Hepatocyte (in vitro differentiated cells): ENCODE measurements at regions not wholly inside any gene's neighbourhood (a gene's known extent, or its start where the extent isn't known, plus 50 kb on each side); places are given as distances from the start of the nearest gene placed in this dataset.
"Not testable (repeated sequence)": the region's sequence is repeated elsewhere in the genome, so short reads cannot be mapped to it uniquely, and the experiment has no call there.

Source experiments
- EZH2 ChIP-seq: fragments of 200-600 bp; sonication (generic); IDR thresholded peaks from 2 replicates; pipeline ENCODE4 v1.6.1; 2016; ENCODE audit warnings: antibody characterized with exemption, mild to moderate bottlenecking, borderline replicate concordance
- EZH2phosphoT487 ChIP-seq: fragments of 200-600 bp; sonication (generic); IDR thresholded peaks from one replicate; pipeline ENCODE4 v1.6.1; 2018; ENCODE audit warnings: antibody characterized with exemption, mild to moderate bottlenecking, low read depth, moderate library complexity; ENCODE audit not compliant: unreplicated experiment, severe bottlenecking
- TF ChIP-seq, protein P1 (sequence below): fragments of 200-600 bp; sonication (generic); IDR thresholded peaks from 2 replicates; pipeline ENCODE4 v1.5.1; 2016; ENCODE audit warnings: antibody characterized with exemption, mild to moderate bottlenecking; ENCODE audit not compliant: poor library complexity

DNA sequence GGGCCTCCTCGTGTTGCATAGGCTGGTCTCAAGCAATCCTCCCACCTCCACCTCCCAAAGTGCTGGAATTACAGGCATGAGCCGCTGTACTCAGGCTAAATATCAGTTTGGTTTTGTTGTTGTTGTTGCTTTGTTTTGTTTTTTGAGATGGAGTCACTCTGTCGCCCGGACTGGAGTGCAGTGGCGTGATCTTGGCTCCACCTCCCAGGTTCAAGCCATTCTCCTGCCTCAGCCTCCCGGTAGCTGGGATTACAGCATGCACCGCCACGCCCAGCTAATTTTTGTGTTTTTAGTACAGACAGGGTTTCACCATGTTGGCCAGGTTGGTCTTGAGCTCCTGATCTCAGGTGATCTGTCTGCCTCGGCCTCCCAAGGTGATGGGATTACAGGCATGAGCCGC lies 86.6 kb downstream of the SKIDA1 start:
- TF ChIP-seq, protein P1, sequence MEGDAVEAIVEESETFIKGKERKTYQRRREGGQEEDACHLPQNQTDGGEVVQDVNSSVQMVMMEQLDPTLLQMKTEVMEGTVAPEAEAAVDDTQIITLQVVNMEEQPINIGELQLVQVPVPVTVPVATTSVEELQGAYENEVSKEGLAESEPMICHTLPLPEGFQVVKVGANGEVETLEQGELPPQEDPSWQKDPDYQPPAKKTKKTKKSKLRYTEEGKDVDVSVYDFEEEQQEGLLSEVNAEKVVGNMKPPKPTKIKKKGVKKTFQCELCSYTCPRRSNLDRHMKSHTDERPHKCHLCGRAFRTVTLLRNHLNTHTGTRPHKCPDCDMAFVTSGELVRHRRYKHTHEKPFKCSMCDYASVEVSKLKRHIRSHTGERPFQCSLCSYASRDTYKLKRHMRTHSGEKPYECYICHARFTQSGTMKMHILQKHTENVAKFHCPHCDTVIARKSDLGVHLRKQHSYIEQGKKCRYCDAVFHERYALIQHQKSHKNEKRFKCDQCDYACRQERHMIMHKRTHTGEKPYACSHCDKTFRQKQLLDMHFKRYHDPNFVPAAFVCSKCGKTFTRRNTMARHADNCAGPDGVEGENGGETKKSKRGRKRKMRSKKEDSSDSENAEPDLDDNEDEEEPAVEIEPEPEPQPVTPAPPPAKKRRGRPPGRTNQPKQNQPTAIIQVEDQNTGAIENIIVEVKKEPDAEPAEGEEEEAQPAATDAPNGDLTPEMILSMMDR = not testable (repeated sequence)
- not testable (repeated sequence) for TF ChIP-seq EZH2, EZH2phosphoT487
